H9 (cell line): ENCODE measurements at regions not wholly inside any gene's neighbourhood (a gene's known extent, or its start where the extent isn't known, plus 50 kb on each side); places are given as distances from the start of the nearest gene placed in this dataset.
"Not testable (repeated sequence)": the region's sequence is repeated elsewhere in the genome, so short reads cannot be mapped to it uniquely, and the experiment has no call there.

Source experiments
- DNase-seq: peaks from one replicate; pipeline ENCODE4 v3.0.0-alpha.2; 2017
- H2AFZ ChIP-seq: one replicate; pipeline ENCODE4 v1.6.1; 2013; ENCODE audit warnings: mild to moderate bottlenecking, low read length, control low read depth, moderate library complexity
- H2AK5ac ChIP-seq: 2 replicates; pipeline ENCODE4 v1.6.1; 2013; ENCODE audit warnings: low read length, control low read depth, mixed read lengths; ENCODE audit not compliant: insufficient read length
- H2BK120ac ChIP-seq: one replicate; pipeline ENCODE4 v1.6.1; 2013; ENCODE audit warnings: low read depth, mild to moderate bottlenecking, low read length, control low read depth, inconsistent platforms; ENCODE audit not compliant: poor library complexity, severe bottlenecking
- H2BK12ac ChIP-seq: 2 replicates; pipeline ENCODE4 v1.6.1; 2013; ENCODE audit warnings: low read length, control low read depth, mixed read lengths, low read depth; ENCODE audit not compliant: insufficient read length
- H2BK15ac ChIP-seq: 2 replicates; pipeline ENCODE4 v1.6.1; 2013; ENCODE audit warnings: low read depth, low read length, control low read depth
- H2BK20ac ChIP-seq: one replicate; pipeline ENCODE4 v1.6.1; 2013; ENCODE audit warnings: low read depth, mild to moderate bottlenecking, low read length, control low read depth, inconsistent platforms; ENCODE audit not compliant: poor library complexity, severe bottlenecking
- H2BK5ac ChIP-seq: 2 replicates; pipeline ENCODE4 v1.6.1; 2013; ENCODE audit warnings: low read length, control low read depth, mixed read lengths; ENCODE audit not compliant: insufficient read length
- H3K14ac ChIP-seq: 2 replicates; pipeline ENCODE4 v1.6.1; 2013; ENCODE audit warnings: low read length, control low read depth; ENCODE audit not compliant: insufficient read depth
- H3K18ac ChIP-seq: 2 replicates; pipeline ENCODE4 v1.6.1; 2013; ENCODE audit warnings: low read depth, mild to moderate bottlenecking, mixed read lengths, low read length, control low read depth; ENCODE audit not compliant: insufficient read length
- H3K23ac ChIP-seq: 2 replicates; pipeline ENCODE4 v1.6.1; 2013; ENCODE audit warnings: low read length, control low read depth, mixed read lengths, low read depth; ENCODE audit not compliant: insufficient read length
- H3K23me2 ChIP-seq: 2 replicates; pipeline ENCODE4 v1.6.1; 2013; ENCODE audit warnings: low read depth, mild to moderate bottlenecking, mixed read lengths, low read length, control low read depth; ENCODE audit not compliant: insufficient read length, poor library complexity, severe bottlenecking
- H3K27ac ChIP-seq: 2 replicates; pipeline ENCODE4 v1.5.1; 2013; ENCODE audit warnings: low read length, control low read depth, mixed read lengths, low read depth; ENCODE audit not compliant: insufficient read length
- H3K27me3 ChIP-seq: 2 replicates; pipeline ENCODE4 v1.6.1; 2013; ENCODE audit warnings: low read length, control low read depth, inconsistent platforms; ENCODE audit not compliant: insufficient read depth
- H3K4ac ChIP-seq: 2 replicates; pipeline ENCODE4 v1.6.1; 2013; ENCODE audit warnings: low read depth, mild to moderate bottlenecking, control low read depth, inconsistent platforms, low read length, moderate library complexity
- H3K4me1 ChIP-seq: 2 replicates; pipeline ENCODE4 v1.6.1; 2013; ENCODE audit warnings: low read length, control low read depth, inconsistent platforms; ENCODE audit not compliant: insufficient read depth
- H3K4me2 ChIP-seq: 2 replicates; pipeline ENCODE4 v1.6.1; 2013; ENCODE audit warnings: low read length, control low read depth, mixed read lengths; ENCODE audit not compliant: insufficient read length, insufficient read depth
- H3K56ac ChIP-seq: 2 replicates; pipeline ENCODE4 v1.6.1; 2013; ENCODE audit warnings: low read depth, mild to moderate bottlenecking, mixed read lengths, low read length, control low read depth; ENCODE audit not compliant: insufficient read length
- H3K79me1 ChIP-seq: 2 replicates; pipeline ENCODE4 v1.6.1; 2013; ENCODE audit warnings: low read depth, mild to moderate bottlenecking, moderate library complexity, low read length, control low read depth, inconsistent platforms; ENCODE audit not compliant: insufficient read depth, poor library complexity, severe bottlenecking
- H3K79me2 ChIP-seq: 2 replicates; pipeline ENCODE4 v1.6.1; 2013; ENCODE audit warnings: low read length, control low read depth, inconsistent platforms; ENCODE audit not compliant: insufficient read depth
- H3K9ac ChIP-seq: 2 replicates; pipeline ENCODE4 v1.6.1; 2013; ENCODE audit warnings: low read length, control low read depth, mixed read lengths; ENCODE audit not compliant: insufficient read length; ENCODE audit errors: extremely low read depth
- H3K9me3 ChIP-seq: one replicate; pipeline ENCODE4 v1.6.1; 2013; ENCODE audit warnings: low read depth, low read length, inconsistent platforms; ENCODE audit not compliant: control insufficient read depth
- H3T11ph ChIP-seq: one replicate; pipeline ENCODE4 v1.6.1; 2013; ENCODE audit warnings: mild to moderate bottlenecking, low read length, control low read depth, inconsistent platforms
- H4K20me1 ChIP-seq: one replicate; pipeline ENCODE4 v1.6.1; 2013; ENCODE audit not compliant: control insufficient read depth, insufficient read length, insufficient read depth
- H4K5ac ChIP-seq: 2 replicates; pipeline ENCODE4 v1.6.1; 2013; ENCODE audit warnings: low read depth, mild to moderate bottlenecking, mixed read lengths, low read length, control low read depth; ENCODE audit not compliant: insufficient read length
- H4K8ac ChIP-seq: replicated peaks from 2 replicates; pipeline ENCODE4 v1.6.1; 2013; ENCODE audit warnings: low read length, control low read depth, mixed read lengths, low read depth; ENCODE audit not compliant: insufficient read length
- H4K91ac ChIP-seq: 2 replicates; pipeline ENCODE4 v1.6.1; 2013; ENCODE audit warnings: low read depth, mild to moderate bottlenecking, moderate library complexity, mixed read lengths, low read length, control low read depth; ENCODE audit not compliant: insufficient read length
- H3K27ac Mint-ChIP-seq, 3 experiments: 2 replicates in 2 of 3; 3 replicates in 1 of 3; pipeline ENCODE4 v1.8.0; 2020 to 2021; ENCODE audit warnings: mixed read lengths in 3 of 3, mild to moderate bottlenecking in 1 of 3, moderate library complexity in 1 of 3
- H3K27me3 Mint-ChIP-seq: 2 replicates; pipeline ENCODE4 v1.8.0; 2021; ENCODE audit warnings: low read depth, mild to moderate bottlenecking, moderate library complexity, mixed read lengths
- H3K36me3 Mint-ChIP-seq, 3 experiments: 2 replicates in 2 of 3; 3 replicates in 1 of 3; pipeline ENCODE4 v1.8.0; 2020 to 2021; ENCODE audit warnings: low read depth in 3 of 3, mixed read lengths in 3 of 3; ENCODE audit not compliant: insufficient read depth in 1 of 3
- H3K4me1 Mint-ChIP-seq, 2 experiments: 2 replicates each; pipeline ENCODE4 v1.8.0; 2020; ENCODE audit warnings: mixed read lengths in 2 of 2
- H3K4me3 Mint-ChIP-seq, 2 experiments: 2 replicates in 1 of 2; 3 replicates in 1 of 2; pipeline ENCODE4 v1.8.0; 2020 to 2021; ENCODE audit warnings: mild to moderate bottlenecking in 2 of 2, mixed read lengths in 2 of 2, moderate library complexity in 1 of 2
- H3K9me3 Mint-ChIP-seq, 2 experiments: 2 replicates in 1 of 2; 3 replicates in 1 of 2; pipeline ENCODE4 v1.8.0; 2020; ENCODE audit warnings: mild to moderate bottlenecking in 2 of 2, mixed read lengths in 2 of 2, moderate library complexity in 1 of 2
- CTCF ChIP-seq: fragments of 200-600 bp; sonication (generic); conservative IDR thresholded peaks from 3 replicates; pipeline ENCODE4 v1.8.0; 2021; ENCODE audit warnings: antibody characterized with exemption, mild to moderate bottlenecking
- WGBS: extraction: QIAGEN DNeasy Blood & Tissue Kit; methylation state at CpG from one replicate; pipeline ENCODE4 v1.1.7; 2013; ENCODE audit warnings: missing lambda C conversion rate, low lambda C conversion rate, mixed read lengths; ENCODE audit not compliant: insufficient read length; ENCODE audit errors: extremely low coverage; 5-methylcytosine and 5-hydroxymethylcytosine counted together

GRCh38 chr7:13265271-13265670, 577.8 kb downstream of the ARL4A start:
- no peak overlapping the region for H3K14ac ChIP-seq
- Mint-ChIP-seq H3K36me3 (no peaks in the 10 kb centered on the region), H3K27ac (no peak overlapping the region), H3K4me1 (no peaks in the 10 kb centered on the region), H3K9me3 (no peaks in the 10 kb centered on the region), H3K27me3 (no peaks in the 10 kb centered on the region), H3K4me3 (no peak overlapping the region)
- H3K4me1 ChIP-seq = no peaks in the 10 kb centered on the region
- H3K79me1 ChIP-seq = no peaks in the 10 kb centered on the region
- no peak overlapping the region for H3K56ac ChIP-seq
- DNase-seq = no peak
- no peaks in the 10 kb centered on the region for H3K79me2 ChIP-seq
- TF ChIP-seq CTCF = no peak
- H3K9me3 ChIP-seq = no peaks in the 10 kb centered on the region
- no peak overlapping the region for H4K8ac ChIP-seq
- H3K18ac ChIP-seq = no peak overlapping the region
- no peak overlapping the region for H2AFZ ChIP-seq
- H3K23me2 ChIP-seq = no peaks in the 10 kb centered on the region
- H3K9ac ChIP-seq = no peak overlapping the region
- no peak overlapping the region for H2BK12ac ChIP-seq
- H3K23ac ChIP-seq = no peak overlapping the region
- no peak overlapping the region for H2BK120ac ChIP-seq
- H3K4ac ChIP-seq = no peak overlapping the region
- no peak overlapping the region for H3K27ac ChIP-seq
- WGBS = no CpG with 5 or more reads among the region's 2 CpGs
- no peak overlapping the region for H2AK5ac ChIP-seq
- no peak overlapping the region for H2BK5ac ChIP-seq
- H4K20me1 ChIP-seq = no peaks in the 10 kb centered on the region
- no peak overlapping the region for H2BK20ac ChIP-seq
- H3T11ph ChIP-seq = no peak overlapping the region
- no peaks in the 10 kb centered on the region for H3K27me3 ChIP-seq
- no peak overlapping the region for H3K4me2 ChIP-seq
- H4K91ac ChIP-seq = no peak overlapping the region
- H2BK15ac ChIP-seq = no peak overlapping the region
- H4K5ac ChIP-seq = no peak overlapping the region

- not testable (repeated sequence) for H3K56ac ChIP-seq, H2BK15ac ChIP-seq, H3K27me3 ChIP-seq, H3K18ac ChIP-seq, H3T11ph ChIP-seq, H3K27me3 Mint-ChIP-seq, H3K9me3 ChIP-seq, H2AK5ac ChIP-seq, H3K4me3 Mint-ChIP-seq, H3K23me2 ChIP-seq, H4K8ac ChIP-seq, H4K91ac ChIP-seq, H3K79me2 ChIP-seq, H3K79me1 ChIP-seq, H4K20me1 ChIP-seq, H3K9ac ChIP-seq, H3K4me1 ChIP-seq, H3K27ac ChIP-seq, H2AFZ ChIP-seq, H3K4me1 Mint-ChIP-seq, H2BK12ac ChIP-seq, H3K4me2 ChIP-seq, H3K27ac Mint-ChIP-seq, H2BK5ac ChIP-seq, H2BK120ac ChIP-seq, DNase-seq, H3K4ac ChIP-seq, H3K14ac ChIP-seq, H2BK20ac ChIP-seq, H4K5ac ChIP-seq, H3K23ac ChIP-seq
- Mint-ChIP-seq H3K36me3 (peaks cover 8 to 28% (median 13%) of the 10 kb centered on the region in 3 experiments), H3K9me3 (peaks cover 21 to 30% of the 10 kb centered on the region in 2 experiments)
- WGBS = no CpG with 5 or more reads among the region's 9 CpGs
Measured at GRCh38 chr7:13274205-13274604, 586.8 kb downstream of the ARL4A start.
